ENCODE measurements at regions not wholly inside any gene's neighbourhood (a gene's known extent, or its start where the extent isn't known, plus 50 kb on each side); places are given as distances from the start of the nearest gene placed in this dataset.

DNA sequence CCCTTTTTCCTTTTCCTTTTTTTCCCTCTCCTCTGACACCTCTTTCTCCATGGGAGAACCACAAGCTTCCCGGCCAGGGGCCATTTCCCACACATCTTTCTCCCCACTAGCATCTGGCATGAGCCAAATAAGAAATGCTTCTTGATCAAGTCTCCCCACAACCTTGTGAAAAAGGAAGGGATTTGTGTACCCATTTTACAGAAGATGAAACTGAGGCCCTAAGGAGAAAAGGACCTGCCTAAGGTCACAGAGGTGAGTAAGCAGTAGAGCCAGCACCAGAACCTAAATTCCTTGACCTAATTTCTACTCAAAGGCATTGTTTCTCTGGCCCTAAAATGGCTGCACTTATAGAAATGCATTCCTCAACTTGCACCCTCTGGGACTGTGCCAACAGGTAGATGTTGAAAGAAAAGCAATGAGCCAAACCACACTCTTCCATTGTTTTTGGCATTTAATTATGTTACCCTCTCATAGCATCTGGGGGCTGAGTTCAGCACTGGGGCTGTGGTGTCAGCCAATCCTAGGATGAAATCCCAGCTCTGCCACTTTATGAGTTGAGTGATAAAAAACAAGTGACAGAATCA lies 81.7 kb upstream of the TLE3 start:
- H3K4me3 ChIP-seq (replicated peaks in 1 of 4; ENCODE audit: control extremely low read depth in 1 of 4, insufficient read depth in 1 of 4, low read depth in 3 of 4, low read length in 4 of 4) = no peak overlapping the region
- TF ChIP-seq EZH2 (IDR thresholded peaks at IDR 0.05; ENCODE audit: low read length, missing control alignments) = no peak
- TF ChIP-seq, protein P1, sequence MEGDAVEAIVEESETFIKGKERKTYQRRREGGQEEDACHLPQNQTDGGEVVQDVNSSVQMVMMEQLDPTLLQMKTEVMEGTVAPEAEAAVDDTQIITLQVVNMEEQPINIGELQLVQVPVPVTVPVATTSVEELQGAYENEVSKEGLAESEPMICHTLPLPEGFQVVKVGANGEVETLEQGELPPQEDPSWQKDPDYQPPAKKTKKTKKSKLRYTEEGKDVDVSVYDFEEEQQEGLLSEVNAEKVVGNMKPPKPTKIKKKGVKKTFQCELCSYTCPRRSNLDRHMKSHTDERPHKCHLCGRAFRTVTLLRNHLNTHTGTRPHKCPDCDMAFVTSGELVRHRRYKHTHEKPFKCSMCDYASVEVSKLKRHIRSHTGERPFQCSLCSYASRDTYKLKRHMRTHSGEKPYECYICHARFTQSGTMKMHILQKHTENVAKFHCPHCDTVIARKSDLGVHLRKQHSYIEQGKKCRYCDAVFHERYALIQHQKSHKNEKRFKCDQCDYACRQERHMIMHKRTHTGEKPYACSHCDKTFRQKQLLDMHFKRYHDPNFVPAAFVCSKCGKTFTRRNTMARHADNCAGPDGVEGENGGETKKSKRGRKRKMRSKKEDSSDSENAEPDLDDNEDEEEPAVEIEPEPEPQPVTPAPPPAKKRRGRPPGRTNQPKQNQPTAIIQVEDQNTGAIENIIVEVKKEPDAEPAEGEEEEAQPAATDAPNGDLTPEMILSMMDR (conservative IDR thresholded peaks at IDR 0.05 in 1 of 2, IDR thresholded peaks at IDR 0.05 in 1 of 2; ENCODE audit: low read depth in 1 of 2, low read length in 2 of 2) = no peak

DNA sequence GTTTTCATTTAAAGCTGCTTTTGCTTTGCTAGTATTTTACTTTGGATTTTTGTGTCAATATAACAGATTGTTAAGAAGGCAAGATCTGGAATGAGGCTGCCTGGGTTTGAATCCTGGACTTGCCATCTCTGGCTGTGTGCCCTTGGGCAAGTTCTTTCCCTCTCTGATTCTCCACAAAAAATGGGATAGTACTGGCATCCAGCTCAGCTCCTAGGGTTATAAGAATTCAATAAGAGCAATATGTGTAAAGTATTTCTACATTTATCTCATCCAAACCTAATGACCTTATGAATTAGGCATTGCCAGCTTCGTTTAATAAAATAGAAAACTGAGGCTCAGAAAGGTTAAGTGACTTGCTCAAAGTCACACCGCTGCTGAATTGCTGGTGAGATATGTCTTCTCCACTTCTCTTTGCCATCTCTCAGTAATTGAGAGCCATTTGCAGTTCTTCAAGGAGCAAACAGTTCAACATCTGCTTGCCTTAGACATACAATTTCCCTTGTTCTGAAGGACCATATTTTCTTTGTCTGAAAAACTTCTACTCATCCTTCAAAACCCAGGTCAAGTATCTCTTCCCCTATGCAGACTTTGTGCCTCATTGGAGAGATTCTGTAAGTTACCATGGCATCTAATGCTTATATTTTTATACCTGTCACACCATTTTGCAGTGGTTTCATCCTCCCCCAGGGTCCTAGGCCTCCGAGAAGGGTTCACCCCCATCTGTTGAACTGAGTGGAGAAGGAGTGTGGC lies 80.8 kb upstream of the TLE3 start:
- no peak for TF ChIP-seq EZH2 (IDR thresholded peaks at IDR 0.05; ENCODE audit: low read length, missing control alignments)
- TF ChIP-seq, protein P1 (conservative IDR thresholded peaks at IDR 0.05 in 1 of 2, IDR thresholded peaks at IDR 0.05 in 1 of 2; ENCODE audit: low read depth in 1 of 2, low read length in 2 of 2) = no peak
- no peak for DNase-seq (ENCODE audit: low read depth in 2 of 2)

More for the DNA sequence above, 81.7 kb upstream of the TLE3 start:
- Histone ChIP-seq H3K36me3 (ENCODE audit: control insufficient read depth, insufficient read depth, low read length) (no peaks in the 10 kb centered on the region), H3K4me1 (ENCODE audit: control insufficient read depth, extremely low read depth, insufficient read depth, low read length) (no peaks in the 10 kb centered on the region), H3K9ac (ENCODE audit: insufficient read depth, low read length) (no peak overlapping the region), H4K20me1 (ENCODE audit: control insufficient read depth, extremely low read depth, insufficient read depth, low read length) (no peaks in the 10 kb centered on the region), H2AFZ (ENCODE audit: low read length) (no peak overlapping the region), H3K9me3 (ENCODE audit: control insufficient read depth, insufficient read depth, low read depth, low read length) (no peaks in the 10 kb centered on the region), H3K27ac (ENCODE audit: insufficient read depth, low read length) (no peak overlapping the region), H3K4me2 (ENCODE audit: extremely low read depth, insufficient read depth, low read length) (no peak overlapping the region), H3K27me3 (ENCODE audit: control insufficient read depth, insufficient read depth, low read length) (peaks cover 2% of the 10 kb centered on the region), H3K79me2 (ENCODE audit: control insufficient read depth, insufficient read depth, low read length) (no peaks in the 10 kb centered on the region)
- DNase-seq (ENCODE audit: low read depth in 2 of 2) = no peak

DNA sequence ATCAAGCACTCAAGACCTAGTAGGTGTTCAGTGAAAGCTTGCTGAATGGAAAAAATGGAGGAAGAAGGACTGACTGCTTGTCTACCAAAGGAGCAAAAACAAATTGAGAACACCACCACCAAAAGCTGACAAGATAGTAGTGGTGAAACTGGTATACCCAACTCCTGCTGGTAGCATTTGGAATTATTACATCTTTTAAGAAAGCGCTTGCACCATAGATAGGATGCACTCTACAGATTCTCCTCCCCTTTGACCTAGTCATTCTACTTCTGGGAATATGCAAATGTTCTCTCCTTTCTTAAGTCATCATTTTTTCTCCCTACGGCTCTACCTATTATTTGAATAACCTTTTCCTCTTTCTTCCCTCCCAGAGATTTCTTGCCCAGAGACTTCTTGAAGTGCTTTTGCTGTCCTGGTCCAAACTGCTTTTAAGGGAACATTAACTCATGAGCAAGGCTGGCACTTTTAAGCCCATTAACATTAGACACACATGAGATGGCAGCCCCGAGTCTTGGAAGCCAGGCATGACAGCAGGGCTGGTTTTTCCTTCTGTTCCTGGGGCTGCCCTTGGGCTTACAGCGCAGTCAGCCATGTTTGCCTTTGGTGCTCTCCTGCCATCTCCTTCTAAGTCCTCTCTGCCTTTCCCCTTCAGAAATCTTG lies 75.0 kb upstream of the TLE3 start:
- no peak for DNase-seq (ENCODE audit: low read depth in 2 of 2)
- TF ChIP-seq EZH2 (IDR thresholded peaks at IDR 0.05; ENCODE audit: low read length, missing control alignments) = no peak
- TF ChIP-seq, protein P1 (conservative IDR thresholded peaks at IDR 0.05 in 1 of 2, IDR thresholded peaks at IDR 0.05 in 1 of 2; ENCODE audit: low read depth in 1 of 2, low read length in 2 of 2) = no peak
- Histone ChIP-seq H3K4me3 (replicated peaks in 1 of 4; ENCODE audit: control extremely low read depth in 1 of 4, insufficient read depth in 1 of 4, low read depth in 3 of 4, low read length in 4 of 4) (no peak overlapping the region), H2AFZ (ENCODE audit: low read length) (no peak overlapping the region), H3K9me3 (ENCODE audit: control insufficient read depth, insufficient read depth, low read depth, low read length) (no peaks in the 10 kb centered on the region), H3K4me1 (ENCODE audit: control insufficient read depth, extremely low read depth, insufficient read depth, low read length) (no peaks in the 10 kb centered on the region), H3K27me3 (ENCODE audit: control insufficient read depth, insufficient read depth, low read length) (peaks cover 11% of the 10 kb centered on the region), H3K36me3 (ENCODE audit: control insufficient read depth, insufficient read depth, low read length) (no peaks in the 10 kb centered on the region), H3K9ac (ENCODE audit: insufficient read depth, low read length) (no peak overlapping the region), H4K20me1 (ENCODE audit: control insufficient read depth, extremely low read depth, insufficient read depth, low read length) (no peaks in the 10 kb centered on the region), H3K79me2 (ENCODE audit: control insufficient read depth, insufficient read depth, low read length) (no peaks in the 10 kb centered on the region), H3K27ac (ENCODE audit: insufficient read depth, low read length) (no peak overlapping the region), H3K4me2 (ENCODE audit: extremely low read depth, insufficient read depth, low read length) (no peak overlapping the region)

More for the DNA sequence above, 80.8 kb upstream of the TLE3 start:
- peaks cover 2% of the 10 kb centered on the region for H3K27me3 ChIP-seq (ENCODE audit: control insufficient read depth, insufficient read depth, low read length)
- H3K4me2 ChIP-seq (ENCODE audit: extremely low read depth, insufficient read depth, low read length) = no peak overlapping the region
- H3K4me1 ChIP-seq (ENCODE audit: control insufficient read depth, extremely low read depth, insufficient read depth, low read length) = no peaks in the 10 kb centered on the region
- H3K36me3 ChIP-seq (ENCODE audit: control insufficient read depth, insufficient read depth, low read length) = no peaks in the 10 kb centered on the region
- no peaks in the 10 kb centered on the region for H4K20me1 ChIP-seq (ENCODE audit: control insufficient read depth, extremely low read depth, insufficient read depth, low read length)
- no peak overlapping the region for H3K4me3 ChIP-seq (replicated peaks in 1 of 4; ENCODE audit: control extremely low read depth in 1 of 4, insufficient read depth in 1 of 4, low read depth in 3 of 4, low read length in 4 of 4)
- H3K79me2 ChIP-seq (ENCODE audit: control insufficient read depth, insufficient read depth, low read length) = no peaks in the 10 kb centered on the region
- no peaks in the 10 kb centered on the region for H3K9me3 ChIP-seq (ENCODE audit: control insufficient read depth, insufficient read depth, low read depth, low read length)
- no peak overlapping the region for H2AFZ ChIP-seq (ENCODE audit: low read length)
- no peak overlapping the region for H3K9ac ChIP-seq (ENCODE audit: insufficient read depth, low read length)
- H3K27ac ChIP-seq (ENCODE audit: insufficient read depth, low read length) = no peak overlapping the region
